ENCODE measurements at regions not wholly inside any gene's neighbourhood (a gene's known extent, or its start where the extent isn't known, plus 50 kb on each side); places are given as distances from the start of the nearest gene placed in this dataset.
A peak's percentile ranks its signal among the peaks of the same experiment; 100 is the strongest.

- no peak for DNase-seq (ENCODE audit: low read depth, low spot score)
These were observed 338.9 kb upstream of the GBE1 start for GRCh38 chr3:82100378-82100777.

- no peak for DNase-seq (ENCODE audit: low read depth, low spot score)
These were observed 332.2 kb upstream of the GBE1 start for GRCh38 chr3:82093641-82094040.

GRCh38 chr3:82088749-82089148 is 327.3 kb upstream of the GBE1 start:
- no peak for DNase-seq (ENCODE audit: low read depth, low spot score)

- no peak for DNase-seq (ENCODE audit: low read depth, low spot score)
These were observed 326.5 kb upstream of the GBE1 start for GRCh38 chr3:82087958-82088357.

GRCh38 chr3:82085851-82086475 is 324.5 kb upstream of the GBE1 start:
- DNase-seq (ENCODE audit: low read depth, low spot score) = peak; percentile 31

- no peak for DNase-seq (ENCODE audit: low read depth, low spot score)
These were observed 323.9 kb upstream of the GBE1 start for GRCh38 chr3:82085356-82085755.

GRCh38 chr3:82084824-82085223 is 323.4 kb upstream of the GBE1 start:
- no peak for DNase-seq (ENCODE audit: low read depth, low spot score)

GRCh38 chr3:82082796-82083195 is 321.4 kb upstream of the GBE1 start:
- no peak for DNase-seq (ENCODE audit: low read depth, low spot score)

GRCh38 chr3:82081351-82081750 is 319.9 kb upstream of the GBE1 start:
- no peak for DNase-seq (ENCODE audit: low read depth, low spot score)

GRCh38 chr3:82080792-82081191 is 319.3 kb upstream of the GBE1 start:
- no peak for DNase-seq (ENCODE audit: low read depth, low spot score)

- DNase-seq (ENCODE audit: low read depth, low spot score) = no peak
These were observed 318.8 kb upstream of the GBE1 start for GRCh38 chr3:82080261-82080660.

GRCh38 chr3:82079335-82079890 is 318.0 kb upstream of the GBE1 start:
- no peak for DNase-seq (ENCODE audit: low read depth, low spot score)

- no peak for DNase-seq (ENCODE audit: low read depth, low spot score)
These were observed 316.8 kb upstream of the GBE1 start for GRCh38 chr3:82078246-82078645.

- no peak for DNase-seq (ENCODE audit: low read depth, low spot score)
These were observed 306.0 kb upstream of the GBE1 start for GRCh38 chr3:82067420-82067819.

- no peak for DNase-seq (ENCODE audit: low read depth, low spot score)
These were observed 297.4 kb upstream of the GBE1 start for GRCh38 chr3:82058809-82059208.

GRCh38 chr3:82055792-82056191 is 294.3 kb upstream of the GBE1 start:
- no peak for DNase-seq (ENCODE audit: low read depth, low spot score)

GRCh38 chr3:82054849-82055248 is 293.4 kb upstream of the GBE1 start:
- DNase-seq (ENCODE audit: low read depth, low spot score) = no peak

- no peak for DNase-seq (ENCODE audit: low read depth, low spot score)
These were observed 291.8 kb upstream of the GBE1 start for GRCh38 chr3:82053236-82053635.

GRCh38 chr3:82050382-82050781 is 288.9 kb upstream of the GBE1 start:
- DNase-seq (ENCODE audit: low read depth, low spot score) = no peak

- no peak for DNase-seq (ENCODE audit: low read depth, low spot score)
These were observed 287.3 kb upstream of the GBE1 start for GRCh38 chr3:82048711-82049110.

- DNase-seq (ENCODE audit: low read depth, low spot score) = no peak
These were observed 283.7 kb upstream of the GBE1 start for GRCh38 chr3:82044930-82045705.

- no peak for DNase-seq (ENCODE audit: low read depth, low spot score)
These were observed 277.1 kb upstream of the GBE1 start for GRCh38 chr3:82038556-82038955.

GRCh38 chr3:82033186-82033585 is 271.7 kb upstream of the GBE1 start:
- no peak for DNase-seq (ENCODE audit: low read depth, low spot score)

Measured in smooth muscle cell of the brain vasculature (primary cell).